Right lobe of liver (tissue), 6 donors: ENCODE measurements at regions not wholly inside any gene's neighbourhood (a gene's known extent, or its start where the extent isn't known, plus 50 kb on each side); places are given as distances from the start of the nearest gene placed in this dataset.

ENCODE experiments used
- ATAC-seq, 4 donors: fragments of 200-7000 bp; cut with Tn5 transposase; one replicate each; pipeline ENCODE4 v1.9.1; 2020; ENCODE audit warnings: mild to moderate bottlenecking in 4 of 4, moderate library complexity in 4 of 4
- DNase-seq, 3 donors: peaks; one replicate each; pipeline ENCODE4 v3.0.0-alpha.2; 2020
- H3K27ac ChIP-seq, 3 donors: fragments of 200-600 bp; one replicate each; pipeline ENCODE4 v1.8.0; 2022
- H3K27me3 ChIP-seq, 2 donors: fragments of 200-600 bp; one replicate each; pipeline ENCODE4 v1.8.0; 2022
- H3K36me3 ChIP-seq, 4 donors: fragments of 200-600 bp; sonication (generic) in 1 of 4; one replicate each; pipeline versions ENCODE4 v1.5.1 to v1.8.0; 2017 to 2022; ENCODE audit warnings: control low read depth in 1 of 4
- H3K4me1 ChIP-seq, 4 donors: fragments of 200-600 bp; sonication (generic) in 1 of 4; one replicate each; pipeline versions ENCODE4 v1.5.1 to v1.8.0; 2017 to 2022; ENCODE audit warnings: control low read depth in 1 of 4
- H3K4me3 ChIP-seq, 3 donors: fragments of 200-600 bp; one replicate each; pipeline ENCODE4 v1.8.0; 2022
- H3K9me3 ChIP-seq, 4 donors: fragments of 200-600 bp; sonication (generic) in 1 of 4; one replicate each; pipeline versions ENCODE4 v1.5.1 to v1.8.0; 2017 to 2022; ENCODE audit warnings: control low read depth in 1 of 4
- POLR2A ChIP-seq: fragments of 450-650 bp; IDR thresholded peaks from one replicate; pipeline ENCODE4 v1.6.1; 2017; ENCODE audit warnings: antibody characterized with exemption, mild to moderate bottlenecking
- WGBS: methylation state at CpG from one replicate; pipeline ENCODE4 v1.1.6; 2018; ENCODE audit warnings: low coverage, low lambda C conversion rate; ENCODE audit not compliant: insufficient coverage; ENCODE audit errors: missing lambda C conversion rate; 5-methylcytosine and 5-hydroxymethylcytosine counted together
- intact Hi-C, 2 donors: fragments of 100-400 bp; cut with DNase I; formaldehyde crosslinking; loops; one replicate each; pipeline versions ENCODE4 v1.11.2 to v1.14.1; 2022
- TF ChIP-seq, protein P1 (sequence below), 4 donors: fragments of 200-600 bp in 3 of 4; fragments of 450-650 bp in 1 of 4; IDR thresholded peaks; one replicate each; pipeline versions ENCODE4 v1.5.1 to v1.8.0; 2016 to 2022; ENCODE audit warnings: antibody characterized with exemption in 4 of 4, mild to moderate bottlenecking in 2 of 4
- donor health status: DM: no; HTN: yes; CAD: no.
- donor health status: DM: no; HTN: no; CAD: no.
- donor health status: DM: no; HTN: no; CAD: no.
- donor health status: DM: no; HTN: yes; CAD: no.
- donor health status: DM: no; HTN: yes; CAD: no.

DNA sequence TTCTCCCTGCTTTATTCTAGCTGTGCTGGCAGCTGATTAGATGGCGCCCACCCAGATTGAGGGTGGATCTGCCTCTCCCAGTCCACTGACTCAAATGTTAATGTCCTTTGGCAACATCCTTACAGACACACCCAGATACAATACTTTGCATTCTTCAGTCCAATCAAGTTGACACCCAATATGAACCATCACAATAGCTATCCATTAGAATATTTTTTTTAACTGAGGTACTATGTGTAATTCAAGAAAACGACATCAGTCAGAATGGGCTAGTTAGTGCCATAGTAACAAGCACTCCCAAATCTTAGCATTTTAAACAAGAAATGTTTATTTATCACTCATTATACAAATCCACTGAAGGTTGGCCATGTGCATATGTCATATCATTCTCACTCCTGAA is 723.1 kb downstream of the NR2F2 start:
- intact Hi-C loops: no loop called here
- WGBS: 18% methylated on average over 2 of the region's 2 CpGs
- Histone ChIP-seq H3K27me3 (no peaks in the 10 kb centered on the region), H3K4me1 (no peaks in the 10 kb centered on the region), H3K27ac (no peak overlapping the region), H3K9me3 (no peaks in the 10 kb centered on the region), H3K36me3 (no peaks in the 10 kb centered on the region), H3K4me3 (no peak overlapping the region)
- DNase-seq (no peak), ATAC-seq (no peak)
- TF ChIP-seq POLR2A: no peak
- TF ChIP-seq, protein P1, sequence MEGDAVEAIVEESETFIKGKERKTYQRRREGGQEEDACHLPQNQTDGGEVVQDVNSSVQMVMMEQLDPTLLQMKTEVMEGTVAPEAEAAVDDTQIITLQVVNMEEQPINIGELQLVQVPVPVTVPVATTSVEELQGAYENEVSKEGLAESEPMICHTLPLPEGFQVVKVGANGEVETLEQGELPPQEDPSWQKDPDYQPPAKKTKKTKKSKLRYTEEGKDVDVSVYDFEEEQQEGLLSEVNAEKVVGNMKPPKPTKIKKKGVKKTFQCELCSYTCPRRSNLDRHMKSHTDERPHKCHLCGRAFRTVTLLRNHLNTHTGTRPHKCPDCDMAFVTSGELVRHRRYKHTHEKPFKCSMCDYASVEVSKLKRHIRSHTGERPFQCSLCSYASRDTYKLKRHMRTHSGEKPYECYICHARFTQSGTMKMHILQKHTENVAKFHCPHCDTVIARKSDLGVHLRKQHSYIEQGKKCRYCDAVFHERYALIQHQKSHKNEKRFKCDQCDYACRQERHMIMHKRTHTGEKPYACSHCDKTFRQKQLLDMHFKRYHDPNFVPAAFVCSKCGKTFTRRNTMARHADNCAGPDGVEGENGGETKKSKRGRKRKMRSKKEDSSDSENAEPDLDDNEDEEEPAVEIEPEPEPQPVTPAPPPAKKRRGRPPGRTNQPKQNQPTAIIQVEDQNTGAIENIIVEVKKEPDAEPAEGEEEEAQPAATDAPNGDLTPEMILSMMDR (IDR thresholded peaks at IDR 0.05): no peak

GRCh38 chr15:97057503-97057902 is 727.0 kb downstream of the NR2F2 start:
- no peak overlapping the region for H3K27ac ChIP-seq
- TF ChIP-seq POLR2A: no peak
- TF ChIP-seq, protein P1 (IDR thresholded peaks at IDR 0.05): no peak
- no peaks in the 10 kb centered on the region for H3K36me3 ChIP-seq
- H3K4me1 ChIP-seq: no peaks in the 10 kb centered on the region
- WGBS: 66% methylated on average over 3 of the region's 6 CpGs
- H3K9me3 ChIP-seq: no peaks in the 10 kb centered on the region
- H3K4me3 ChIP-seq: no peak overlapping the region
- H3K27me3 ChIP-seq: no peaks in the 10 kb centered on the region
- DNase-seq: no peak
- intact Hi-C loops: no loop called here
- ATAC-seq: no peak

GRCh38 chr15:97059281-97059680 is 728.8 kb downstream of the NR2F2 start:
- intact Hi-C loops: no loop called here
- Histone ChIP-seq H3K4me3 (no peak overlapping the region), H3K9me3 (no peaks in the 10 kb centered on the region), H3K4me1 (no peaks in the 10 kb centered on the region), H3K36me3 (no peaks in the 10 kb centered on the region), H3K27ac (no peak overlapping the region), H3K27me3 (no peaks in the 10 kb centered on the region)
- 71% methylated on average over 5 of the region's 5 CpGs for WGBS
- TF ChIP-seq, protein P1 (IDR thresholded peaks at IDR 0.05): no peak
- TF ChIP-seq POLR2A: no peak
- no peak for ATAC-seq
- DNase-seq: no peak

GRCh38 chr15:97061392-97061791 is 730.9 kb downstream of the NR2F2 start:
- intact Hi-C loops: no loop called here
- TF ChIP-seq POLR2A: no peak
- TF ChIP-seq, protein P1 (IDR thresholded peaks at IDR 0.05): no peak
- ATAC-seq: no peak
- H3K4me3 ChIP-seq: no peak overlapping the region
- DNase-seq: no peak
- H3K27ac ChIP-seq: no peak overlapping the region
- H3K36me3 ChIP-seq: no peaks in the 10 kb centered on the region
- 0% methylated on average over 1 of the region's 2 CpGs for WGBS
- no peaks in the 10 kb centered on the region for H3K4me1 ChIP-seq
- H3K9me3 ChIP-seq: no peaks in the 10 kb centered on the region
- no peaks in the 10 kb centered on the region for H3K27me3 ChIP-seq

DNA sequence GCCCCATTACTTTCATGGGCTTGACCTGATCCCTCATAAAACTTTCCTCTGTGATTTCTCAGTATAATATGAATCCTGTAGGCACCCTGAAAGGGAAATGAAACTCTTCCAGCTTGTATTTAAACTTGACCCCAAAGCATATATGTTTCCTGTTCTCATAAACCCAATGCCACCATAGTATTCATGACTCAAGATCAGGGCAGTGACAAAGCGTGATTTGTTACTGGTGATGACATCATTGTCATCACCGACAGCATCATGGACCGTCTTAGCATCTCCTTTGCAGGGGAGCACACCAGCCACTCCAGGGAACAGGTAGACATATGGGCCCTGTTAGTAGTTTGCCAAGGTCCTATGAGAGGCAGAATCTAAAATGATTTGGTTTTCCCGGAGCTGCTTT is 741.2 kb downstream of the NR2F2 start:
- Histone ChIP-seq H3K36me3 (no peaks in the 10 kb centered on the region), H3K27ac (no peak overlapping the region), H3K4me1 (no peaks in the 10 kb centered on the region), H3K9me3 (peaks cover 0 to 5% (median 0%) of the 10 kb centered on the region in 4 donors), H3K27me3 (no peaks in the 10 kb centered on the region), H3K4me3 (no peak overlapping the region)
- DNase-seq: no peak
- intact Hi-C loops: no loop called here
- WGBS: 66% methylated on average over 4 of the region's 4 CpGs
- TF ChIP-seq POLR2A: no peak
- TF ChIP-seq, protein P1 (IDR thresholded peaks at IDR 0.05): no peak
- no peak for ATAC-seq
